ENCODE measurements at regions not wholly inside any gene's neighbourhood (a gene's known extent, or its start where the extent isn't known, plus 50 kb on each side); places are given as distances from the start of the nearest gene placed in this dataset.
A peak's percentile ranks its signal among the peaks of the same experiment; 100 is the strongest.

- Histone ChIP-seq H4K20me1 (ENCODE audit: insufficient read depth, low read length) (no peaks in the 10 kb centered on the region), H3K27ac (ENCODE audit: low read length) (no peak overlapping the region), H3K9ac (ENCODE audit: low read length) (no peak overlapping the region), H3K27me3 (ENCODE audit: low read depth, low read length) (no peaks in the 10 kb centered on the region), H3K4me2 (ENCODE audit: low read length) (no peak overlapping the region), H3K4me3 (ENCODE audit: low read length) (no peak overlapping the region), H3K4me1 (ENCODE audit: low read length) (no peaks in the 10 kb centered on the region), H3K36me3 (replicated peaks; ENCODE audit: low read depth, low read length) (no peaks in the 10 kb centered on the region), H3K9me3 (ENCODE audit: insufficient read depth, low read length) (no peaks in the 10 kb centered on the region), H3K79me2 (ENCODE audit: low read length) (no peaks in the 10 kb centered on the region), H2AFZ (ENCODE audit: low read depth, low read length) (no peak overlapping the region)
- TF ChIP-seq EZH2phosphoT487 (IDR thresholded peaks at IDR 0.05; ENCODE audit: low read depth), result no peak
- TF ChIP-seq CTCF (IDR thresholded peaks at IDR 0.05; ENCODE audit: low read depth, low read length), result no peak
These were observed 801.4 kb downstream of the BCKDHB start for GRCh38 chr6:80907831-80908230.

GRCh38 chr6:80903711-80904110 lies 797.2 kb downstream of the BCKDHB start:
- no peak overlapping the region for H3K27ac ChIP-seq (ENCODE audit: low read length)
- no peaks in the 10 kb centered on the region for H3K79me2 ChIP-seq (ENCODE audit: low read length)
- no peak overlapping the region for H3K4me2 ChIP-seq (ENCODE audit: low read length)
- no peaks in the 10 kb centered on the region for H3K27me3 ChIP-seq (ENCODE audit: low read depth, low read length)
- TF ChIP-seq EZH2phosphoT487 (IDR thresholded peaks at IDR 0.05; ENCODE audit: low read depth), result no peak
- TF ChIP-seq CTCF (IDR thresholded peaks at IDR 0.05; ENCODE audit: low read depth, low read length), result no peak
- H3K9me3 ChIP-seq (ENCODE audit: insufficient read depth, low read length), result peaks cover 4% of the 10 kb centered on the region; the same call in 1 of the 2 replicates
- H3K36me3 ChIP-seq (replicated peaks; ENCODE audit: low read depth, low read length), result peaks cover 6% of the 10 kb centered on the region
- H4K20me1 ChIP-seq (ENCODE audit: insufficient read depth, low read length), result no peaks in the 10 kb centered on the region
- no peak overlapping the region for H2AFZ ChIP-seq (ENCODE audit: low read depth, low read length)
- no peak overlapping the region for H3K4me3 ChIP-seq (ENCODE audit: low read length)
- H3K9ac ChIP-seq (ENCODE audit: low read length), result no peak overlapping the region
- H3K4me1 ChIP-seq (ENCODE audit: low read length), result no peaks in the 10 kb centered on the region

- Histone ChIP-seq H3K4me1 (ENCODE audit: low read length) (peaks cover 8% of the 10 kb centered on the region), H3K36me3 (replicated peaks; ENCODE audit: low read depth, low read length) (no peaks in the 10 kb centered on the region), H3K9me3 (ENCODE audit: insufficient read depth, low read length) (no peaks in the 10 kb centered on the region), H4K20me1 (ENCODE audit: insufficient read depth, low read length) (no peaks in the 10 kb centered on the region), H3K4me2 (ENCODE audit: low read length) (peak overlapping the region; percentile 13; the same call in 1 of the 2 replicates), H3K79me2 (ENCODE audit: low read length) (no peaks in the 10 kb centered on the region), H3K9ac (ENCODE audit: low read length) (no peak overlapping the region), H3K27me3 (ENCODE audit: low read depth, low read length) (no peaks in the 10 kb centered on the region), H2AFZ (ENCODE audit: low read depth, low read length) (no peak overlapping the region), H3K27ac (ENCODE audit: low read length) (no peak overlapping the region), H3K4me3 (ENCODE audit: low read length) (no peak overlapping the region)
- TF ChIP-seq CTCF (IDR thresholded peaks at IDR 0.05; ENCODE audit: low read depth, low read length), result no peak
- no peak for TF ChIP-seq EZH2phosphoT487 (IDR thresholded peaks at IDR 0.05; ENCODE audit: low read depth)
These were observed 780.0 kb downstream of the BCKDHB start for GRCh38 chr6:80886475-80886874.

- Histone ChIP-seq H3K9me3 (ENCODE audit: insufficient read depth, low read length) (no peaks in the 10 kb centered on the region), H3K27me3 (ENCODE audit: low read depth, low read length) (no peaks in the 10 kb centered on the region), H3K36me3 (replicated peaks; ENCODE audit: low read depth, low read length) (no peaks in the 10 kb centered on the region), H3K27ac (ENCODE audit: low read length) (no peak overlapping the region), H3K79me2 (ENCODE audit: low read length) (no peaks in the 10 kb centered on the region), H3K4me2 (ENCODE audit: low read length) (no peak overlapping the region), H4K20me1 (ENCODE audit: insufficient read depth, low read length) (no peaks in the 10 kb centered on the region), H3K4me1 (ENCODE audit: low read length) (no peaks in the 10 kb centered on the region), H2AFZ (ENCODE audit: low read depth, low read length) (no peak overlapping the region), H3K4me3 (ENCODE audit: low read length) (no peak overlapping the region), H3K9ac (ENCODE audit: low read length) (no peak overlapping the region)
- no peak for TF ChIP-seq EZH2phosphoT487 (IDR thresholded peaks at IDR 0.05; ENCODE audit: low read depth)
- TF ChIP-seq CTCF (IDR thresholded peaks at IDR 0.05; ENCODE audit: low read depth, low read length), result no peak
These were observed 766.5 kb downstream of the BCKDHB start for GRCh38 chr6:80872951-80873308.
